Sciatic nerve (tissue), 2 donors: ENCODE measurements at regions not wholly inside any gene's neighbourhood (a gene's known extent, or its start where the extent isn't known, plus 50 kb on each side); places are given as distances from the start of the nearest gene placed in this dataset.
"Not testable (repeated sequence)": the region's sequence is repeated elsewhere in the genome, so short reads cannot be mapped to it uniquely, and the experiment has no call there.

Source experiments
- ATAC-seq: fragments of 200-7000 bp; cut with Tn5 transposase; one replicate; pipeline ENCODE4 v1.9.1; 2020; ENCODE audit warnings: mild to moderate bottlenecking, moderate library complexity
- DNase-seq: peaks from one replicate; pipeline ENCODE4 v3.0.0-alpha.2; 2020; ENCODE audit warnings: low spot score
- intact Hi-C: fragments of 100-400 bp; cut with DNase I; formaldehyde crosslinking; loops from one replicate; pipeline ENCODE4 v1.14.2; 2022
- donor health status: DM: no; HTN: no; CAD: no.
- donor health status: DM: no; HTN: no; CAD: no.

- intact Hi-C loops, result no loop called here
- DNase-seq, result no peak
- ATAC-seq, result no peak
Observed at GRCh38 chr9:2523591-2523990, 98.0 kb upstream of the VLDLR start.

GRCh38 chr9:2524601-2525000, 97.0 kb upstream of the VLDLR start:
- DNase-seq, result no peak
- intact Hi-C loops, result no loop called here
- no peak for ATAC-seq

DNA sequence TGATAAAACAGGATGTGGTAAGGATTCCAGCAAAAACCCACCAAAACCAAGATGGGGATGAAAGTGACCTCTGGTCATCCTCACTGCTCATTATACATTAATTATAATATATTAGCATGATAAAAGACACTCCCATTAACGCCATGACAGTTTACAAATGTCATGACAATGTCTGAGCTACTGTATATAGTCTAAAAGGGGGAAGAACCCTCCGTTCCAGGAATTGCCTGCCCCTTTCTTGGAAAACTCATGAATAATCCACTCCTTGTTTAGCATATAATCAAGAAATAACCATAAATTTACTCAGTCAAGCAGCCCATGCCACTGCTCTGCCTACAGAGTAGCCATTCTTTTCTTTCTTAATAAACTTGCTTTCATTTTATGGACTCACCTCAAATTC, 96.4 kb upstream of the VLDLR start:
- ATAC-seq (no peak), DNase-seq (no peak)
- intact Hi-C loops, result no loop called here

GRCh38 chr9:2526071-2526828, 95.3 kb upstream of the VLDLR start:
- DNase-seq (no peak), ATAC-seq (no peak)
- intact Hi-C loops, result no loop called here

GRCh38 chr9:2531481-2531880, 90.1 kb upstream of the VLDLR start:
- ATAC-seq (no peak), DNase-seq (no peak)
- intact Hi-C loops, result no loop called here

DNA sequence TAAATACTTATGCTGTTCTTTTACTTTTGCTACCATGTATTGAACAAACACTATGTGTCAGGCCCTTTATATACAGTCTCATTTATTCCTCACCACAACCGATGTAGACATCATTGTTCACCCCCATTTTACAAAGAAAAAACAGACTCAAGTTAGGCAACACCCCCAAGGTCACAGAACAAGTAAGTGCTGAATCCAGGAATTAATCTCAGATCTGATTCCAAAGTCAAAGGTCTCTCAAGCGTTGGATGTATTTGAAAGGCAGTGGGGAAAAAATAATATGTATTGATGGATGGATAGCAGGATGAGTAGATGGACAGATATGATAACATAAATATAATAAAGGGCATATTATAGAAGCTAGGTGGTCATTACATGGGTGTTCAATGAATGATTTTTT, 85.1 kb upstream of the VLDLR start:
- DNase-seq (no peak), ATAC-seq (no peak)
- intact Hi-C loops, result no loop called here

DNA sequence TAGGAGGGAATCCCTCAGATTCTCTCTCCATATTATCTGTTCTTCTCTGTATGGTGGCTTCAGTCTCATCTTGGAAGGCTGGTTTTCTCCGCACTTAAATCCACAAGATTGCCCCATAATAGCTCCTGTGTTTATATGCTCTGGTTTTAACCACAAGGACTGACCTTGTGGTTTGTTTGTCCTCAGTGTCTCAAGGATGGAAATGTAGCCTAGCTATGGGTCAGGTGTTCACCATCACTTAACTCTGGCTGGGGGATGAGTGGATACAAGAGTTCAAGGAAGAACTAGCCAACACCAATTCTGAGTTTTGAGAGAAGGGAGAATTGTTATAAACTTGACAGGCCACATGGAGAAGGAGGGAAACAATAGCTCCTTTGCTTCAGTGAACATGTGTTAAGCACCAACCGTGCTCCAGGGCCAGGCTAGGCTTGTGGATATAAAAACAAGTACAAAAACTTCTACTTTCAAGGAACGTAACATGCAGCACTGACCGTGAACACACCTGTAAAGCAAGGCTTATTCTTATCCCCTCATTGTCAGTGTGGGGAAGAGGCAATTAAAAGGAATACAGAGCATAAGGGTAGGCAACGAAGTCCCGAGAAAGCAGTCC, 75.6 kb upstream of the VLDLR start:
- DNase-seq (no peak), ATAC-seq (no peak)
- intact Hi-C loops, result no loop called here

GRCh38 chr9:2555899-2556600, 65.5 kb upstream of the VLDLR start:
- ATAC-seq, DNase-seq, intact Hi-C loops: not testable (repeated sequence)

DNA sequence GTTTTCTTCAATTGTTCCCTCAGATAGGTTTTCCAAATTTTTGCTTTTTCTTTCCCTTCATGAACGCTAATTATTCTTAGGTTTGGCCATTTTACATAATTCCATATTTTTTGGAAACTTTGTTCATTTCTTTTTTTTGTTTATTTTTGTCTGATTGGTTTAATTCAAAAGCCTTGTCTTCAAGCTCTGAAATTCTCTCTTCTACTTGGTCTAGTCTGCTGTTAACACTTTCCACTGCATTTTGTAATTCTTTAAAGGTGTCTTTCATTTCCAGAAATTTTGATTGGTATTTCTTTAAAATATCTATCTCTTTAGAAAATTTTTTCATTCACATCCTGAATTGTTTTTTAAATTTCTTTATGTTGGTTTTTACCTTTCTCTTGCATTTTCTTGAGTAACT, 63.9 kb upstream of the VLDLR start:
- DNase-seq (no peak), ATAC-seq (no peak)
- intact Hi-C loops, result no loop called here

DNA sequence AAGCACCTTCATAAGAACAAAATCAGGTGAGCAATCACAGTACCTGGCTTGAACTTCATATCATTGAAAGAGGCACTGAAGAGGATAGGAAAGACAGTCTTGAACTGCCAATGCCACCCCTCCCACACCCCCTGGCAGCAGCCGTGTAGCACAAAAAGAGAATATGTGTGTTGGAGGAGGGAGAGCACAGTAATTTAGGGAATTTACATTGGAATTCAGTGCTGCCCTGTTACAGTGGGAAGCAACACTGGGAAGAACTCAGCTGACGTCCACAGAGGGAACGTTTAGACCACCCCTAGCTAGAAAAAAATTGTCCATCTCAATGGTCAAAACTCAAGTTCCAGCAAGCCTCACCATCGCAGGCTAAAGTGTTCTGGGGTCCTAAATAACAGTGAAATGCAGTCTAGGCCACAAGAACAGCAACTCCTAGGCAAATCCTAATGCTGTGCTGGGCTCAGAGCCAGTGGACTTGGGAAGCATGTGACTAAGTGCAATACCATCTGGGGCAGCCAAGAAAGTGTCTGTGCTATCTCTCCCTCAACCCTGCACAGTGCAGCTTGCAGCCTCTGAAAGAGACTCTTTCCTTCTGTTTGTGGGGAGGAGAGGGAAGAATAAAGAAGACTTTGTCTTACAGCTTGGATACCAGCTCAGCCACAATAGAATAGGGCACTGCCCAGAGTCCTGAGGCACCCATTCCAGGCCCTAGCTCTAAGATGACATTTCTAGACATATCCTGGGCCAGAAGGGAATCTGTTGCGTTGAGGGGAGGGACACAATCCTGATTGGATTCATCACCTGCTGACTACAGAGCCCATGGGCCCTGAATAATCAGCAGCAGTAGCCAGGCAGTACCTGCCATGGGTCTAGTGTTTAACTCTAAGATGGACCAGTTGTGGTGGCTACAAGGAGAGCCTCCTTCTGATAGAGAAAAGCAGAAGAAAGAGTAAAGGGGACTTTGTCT, 62.1 kb upstream of the VLDLR start:
- intact Hi-C loops, result no loop called here
- peak; percentile 76 for DNase-seq
- ATAC-seq, result peak; percentile 94

- DNase-seq, result no peak
- intact Hi-C loops, result no loop called here
- ATAC-seq, result no peak
Observed at GRCh38 chr9:2560180-2560579, 61.4 kb upstream of the VLDLR start.

- DNase-seq (no peak), ATAC-seq (no peak)
- intact Hi-C loops, result no loop called here
Observed at GRCh38 chr9:2565676-2566340, 55.8 kb upstream of the VLDLR start.

DNA sequence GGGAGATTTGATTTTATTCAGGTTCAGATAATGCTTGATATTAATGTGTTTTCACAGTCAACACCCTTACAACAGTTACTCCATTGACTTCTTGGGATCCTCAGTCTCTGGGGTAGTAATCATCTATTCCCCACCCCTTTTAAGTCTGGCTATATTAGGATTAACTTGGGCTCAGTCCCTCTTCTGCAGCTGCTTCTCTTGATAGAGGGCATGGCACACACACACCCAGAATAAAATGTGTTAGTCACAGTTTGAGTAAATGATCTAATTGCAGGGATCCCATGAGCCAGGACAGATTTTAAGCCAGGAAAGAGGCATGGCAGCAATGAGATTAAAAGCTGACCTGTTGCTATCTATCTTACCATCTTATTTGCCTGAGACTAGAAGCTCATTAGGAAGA, 53.7 kb upstream of the VLDLR start:
- no peak for ATAC-seq

GRCh38 chr9:2568689-2569088, 52.9 kb upstream of the VLDLR start:
- DNase-seq (no peak), ATAC-seq (no peak)
- intact Hi-C loops, result no loop called here

More for the DNA sequence above, 53.7 kb upstream of the VLDLR start:
- intact Hi-C loops, result no loop called here
- DNase-seq, result no peak

GRCh38 chr9:2570615-2571479, 50.7 kb upstream of the VLDLR start:
- ATAC-seq (peak; percentile 80), DNase-seq (peak; percentile 68)
- intact Hi-C loops, result no loop called here
